ENCODE measurements at regions not wholly inside any gene's neighbourhood (a gene's known extent, or its start where the extent isn't known, plus 50 kb on each side); places are given as distances from the start of the nearest gene placed in this dataset.

- no peak for DNase-seq (ENCODE audit: low read depth, low spot score)
- Histone ChIP-seq H3K9me3 (ENCODE audit: control insufficient read depth, low read depth, low read length) (no peaks in the 10 kb centered on the region), H3K4me3 (ENCODE audit: control insufficient read depth in 2 of 3, extremely low read depth in 1 of 3, insufficient read depth in 2 of 3, low read depth in 1 of 3, low read length in 3 of 3) (no peak overlapping the region), H3K79me2 (ENCODE audit: control insufficient read depth, insufficient read depth, low read length) (no peaks in the 10 kb centered on the region), H3K36me3 (ENCODE audit: control insufficient read depth in 2 of 2, extremely low read depth in 1 of 2, insufficient read depth in 2 of 2, low read length in 2 of 2) (no peaks in the 10 kb centered on the region), H3K9me1 (ENCODE audit: control insufficient read depth, extremely low read depth, insufficient read depth, low read length) (no peaks in the 10 kb centered on the region), H3K9ac (ENCODE audit: control insufficient read depth, extremely low read depth, insufficient read depth, low read length) (no peak overlapping the region), H2AFZ (ENCODE audit: control insufficient read depth, low read length) (no peak overlapping the region), H3K4me2 (ENCODE audit: control insufficient read depth, extremely low read depth, insufficient read depth, low read depth, low read length) (no peak overlapping the region), H3K4me1 (ENCODE audit: control insufficient read depth, extremely low read depth, insufficient read depth, low read length) (no peaks in the 10 kb centered on the region), H4K20me1 (ENCODE audit: control insufficient read depth, extremely low read depth, insufficient read depth, low read length) (no peaks in the 10 kb centered on the region), H3K27me3 (ENCODE audit: control insufficient read depth, extremely low read depth, insufficient read depth, low read length) (no peaks in the 10 kb centered on the region), H3K27ac (ENCODE audit: control insufficient read depth, insufficient read depth, low read length) (no peak overlapping the region)
- FAIRE-seq = no peak
- no peak for TF ChIP-seq EZH2 (IDR thresholded peaks at IDR 0.05; ENCODE audit: low read length)
- TF ChIP-seq CTCF (optimal IDR thresholded peaks at IDR 0.05 in 1 of 3, IDR thresholded peaks at IDR 0.05 in 1 of 3, conservative IDR thresholded peaks at IDR 0.05 in 1 of 3; ENCODE audit: extremely low read depth in 1 of 3, insufficient read depth in 2 of 3, low read length in 3 of 3) = no peak
- dilution Hi-C loops (cut with MboI; ENCODE audit: extremely low pct_ligation_motif_present, low sequenced_read_pairs) = no loop called here
Observed at GRCh38 chr2:204363513-204363912, 181.8 kb upstream of the PARD3B start.

- no peak for FAIRE-seq
- TF ChIP-seq EZH2 (IDR thresholded peaks at IDR 0.05; ENCODE audit: low read length) (no peak), CTCF (optimal IDR thresholded peaks at IDR 0.05 in 1 of 3, IDR thresholded peaks at IDR 0.05 in 1 of 3, conservative IDR thresholded peaks at IDR 0.05 in 1 of 3; ENCODE audit: extremely low read depth in 1 of 3, insufficient read depth in 2 of 3, low read length in 3 of 3) (no peak)
- Histone ChIP-seq H3K4me1 (ENCODE audit: control insufficient read depth, extremely low read depth, insufficient read depth, low read length) (no peaks in the 10 kb centered on the region), H3K79me2 (ENCODE audit: control insufficient read depth, insufficient read depth, low read length) (no peaks in the 10 kb centered on the region), H2AFZ (ENCODE audit: control insufficient read depth, low read length) (no peak overlapping the region), H3K36me3 (ENCODE audit: control insufficient read depth in 2 of 2, extremely low read depth in 1 of 2, insufficient read depth in 2 of 2, low read length in 2 of 2) (no peaks in the 10 kb centered on the region), H3K9me1 (ENCODE audit: control insufficient read depth, extremely low read depth, insufficient read depth, low read length) (no peaks in the 10 kb centered on the region), H3K9me3 (ENCODE audit: control insufficient read depth, low read depth, low read length) (no peaks in the 10 kb centered on the region), H3K27ac (ENCODE audit: control insufficient read depth, insufficient read depth, low read length) (no peak overlapping the region), H3K27me3 (ENCODE audit: control insufficient read depth, extremely low read depth, insufficient read depth, low read length) (no peaks in the 10 kb centered on the region), H3K4me3 (ENCODE audit: control insufficient read depth in 2 of 3, extremely low read depth in 1 of 3, insufficient read depth in 2 of 3, low read depth in 1 of 3, low read length in 3 of 3) (no peak overlapping the region), H3K4me2 (ENCODE audit: control insufficient read depth, extremely low read depth, insufficient read depth, low read depth, low read length) (no peak overlapping the region), H4K20me1 (ENCODE audit: control insufficient read depth, extremely low read depth, insufficient read depth, low read length) (no peaks in the 10 kb centered on the region), H3K9ac (ENCODE audit: control insufficient read depth, extremely low read depth, insufficient read depth, low read length) (no peak overlapping the region)
- dilution Hi-C loops (cut with MboI; ENCODE audit: extremely low pct_ligation_motif_present, low sequenced_read_pairs) = no loop called here
- DNase-seq (ENCODE audit: low read depth, low spot score) = no peak
Observed at GRCh38 chr2:204364860-204365535, 180.3 kb upstream of the PARD3B start.

All from keratinocyte (primary cell).